ENCODE measurements at regions not wholly inside any gene's neighbourhood (a gene's known extent, or its start where the extent isn't known, plus 50 kb on each side); places are given as distances from the start of the nearest gene placed in this dataset.

- DNase-seq (no peak), ATAC-seq (ENCODE audit: poor library complexity) (no peak)
- intact Hi-C loops (cut with DNase I): no loop called here
These were observed 54.0 kb upstream of the SYT6 start for GRCh38 chr1:114207635-114208034.

GRCh38 chr1:114206392-114206791, 52.7 kb upstream of the SYT6 start:
- intact Hi-C loops (cut with DNase I): no loop called here
- ATAC-seq (ENCODE audit: poor library complexity): no peak

GRCh38 chr1:114203595-114204128, 50.0 kb upstream of the SYT6 start:
- ATAC-seq (ENCODE audit: poor library complexity) (no peak), DNase-seq (no peak)
- intact Hi-C loops (cut with DNase I): no loop called here

More at GRCh38 chr1:114206392-114206791, 52.7 kb upstream of the SYT6 start:
- DNase-seq: no peak

Measured in Right ventricle myocardium superior (tissue), 1 donor.